ENCODE measurements at regions not wholly inside any gene's neighbourhood (a gene's known extent, or its start where the extent isn't known, plus 50 kb on each side); places are given as distances from the start of the nearest gene placed in this dataset.

GRCh38 chr7:68823996-68824780, 774.1 kb upstream of the AUTS2 start:
- no peak for TF ChIP-seq CTCF (IDR thresholded peaks at IDR 0.05; ENCODE audit: low read length)
- TF ChIP-seq EZH2 (optimal IDR thresholded peaks at IDR 0.05; ENCODE audit: low read depth, low read length) = no peak
